HG02852 (cell line): ENCODE measurements at regions not wholly inside any gene's neighbourhood (a gene's known extent, or its start where the extent isn't known, plus 50 kb on each side); places are given as distances from the start of the nearest gene placed in this dataset.

ENCODE experiments used
- ATAC-seq: cut with Tn5 transposase; IDR thresholded peaks from one replicate; pipeline ENCODE4 v1.9.1; 2021; ENCODE audit warnings: mild to moderate bottlenecking, moderate library complexity; ENCODE audit not compliant: unreplicated experiment

- no peak for ATAC-seq
Observed at GRCh38 chr18:53756610-53756972, 467.9 kb downstream of the MBD2 start.

- ATAC-seq, result no peak
Observed at GRCh38 chr18:53755914-53756609, 468.4 kb downstream of the MBD2 start.

GRCh38 chr18:53754154-53754553, 470.3 kb downstream of the MBD2 start:
- ATAC-seq, result no peak

GRCh38 chr18:53753601-53754000, 470.9 kb downstream of the MBD2 start:
- no peak for ATAC-seq

GRCh38 chr18:53752781-53753367, 471.6 kb downstream of the MBD2 start:
- no peak for ATAC-seq

DNA sequence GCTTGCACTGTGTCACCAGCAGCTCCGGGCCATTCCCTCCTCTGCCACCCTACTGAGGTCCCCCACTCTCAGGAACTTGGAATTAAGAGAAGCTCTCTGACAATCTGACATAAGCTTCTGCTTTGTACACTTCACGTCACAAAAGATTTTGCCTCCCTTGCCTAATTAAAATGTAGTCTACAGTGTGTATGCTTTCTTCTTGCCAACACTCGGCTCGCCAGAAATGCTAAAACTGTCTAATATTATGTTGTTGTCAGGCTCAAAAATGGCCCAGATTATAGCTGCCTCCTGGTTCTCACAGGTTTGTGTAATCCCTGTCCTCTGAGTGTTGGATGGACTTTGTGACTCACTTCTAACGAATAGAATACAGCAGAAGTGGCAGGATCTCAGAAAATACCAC, 474.7 kb downstream of the MBD2 start:
- no peak for ATAC-seq

DNA sequence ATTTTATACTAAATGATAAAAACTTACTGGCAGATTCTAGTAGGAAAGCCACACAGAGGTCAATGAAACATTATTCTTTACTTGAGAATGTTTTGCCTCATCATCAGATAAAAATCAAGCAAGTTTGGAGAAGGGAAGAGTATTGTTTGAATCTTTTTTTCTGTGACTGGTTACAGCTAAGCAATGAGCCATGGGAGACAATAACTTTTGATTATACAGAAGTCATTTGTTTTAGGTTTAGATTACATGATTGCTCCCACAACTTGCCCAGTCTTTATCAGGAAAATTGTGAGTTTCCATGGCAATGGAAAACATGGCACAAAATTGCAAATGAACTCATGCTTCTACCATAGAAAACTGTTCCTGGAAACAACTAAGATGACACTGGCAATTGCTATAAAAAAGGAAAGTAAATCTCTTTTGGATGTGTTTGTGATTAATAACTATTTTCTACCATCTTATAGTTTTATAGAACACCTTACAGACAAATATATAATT, 476.8 kb downstream of the MBD2 start:
- no peak for ATAC-seq

DNA sequence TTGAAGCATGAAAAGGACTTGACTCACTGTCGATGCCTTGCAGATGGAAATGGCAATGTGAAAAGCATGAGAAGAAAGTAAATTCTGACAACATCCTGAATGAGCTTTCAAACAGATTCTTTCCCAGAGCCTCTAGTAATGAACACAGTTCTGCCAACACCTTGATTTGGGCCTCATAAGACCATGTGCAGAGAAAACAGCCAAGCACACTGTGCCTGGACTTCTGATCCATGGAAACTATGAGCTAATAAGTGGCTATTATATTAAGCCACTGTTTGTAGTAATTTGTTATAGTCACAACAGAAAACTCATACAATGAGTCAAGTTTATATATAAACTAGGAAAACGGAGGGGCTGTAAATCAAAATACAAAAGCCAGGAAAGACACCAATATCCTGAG, 477.3 kb downstream of the MBD2 start:
- no peak for ATAC-seq

DNA sequence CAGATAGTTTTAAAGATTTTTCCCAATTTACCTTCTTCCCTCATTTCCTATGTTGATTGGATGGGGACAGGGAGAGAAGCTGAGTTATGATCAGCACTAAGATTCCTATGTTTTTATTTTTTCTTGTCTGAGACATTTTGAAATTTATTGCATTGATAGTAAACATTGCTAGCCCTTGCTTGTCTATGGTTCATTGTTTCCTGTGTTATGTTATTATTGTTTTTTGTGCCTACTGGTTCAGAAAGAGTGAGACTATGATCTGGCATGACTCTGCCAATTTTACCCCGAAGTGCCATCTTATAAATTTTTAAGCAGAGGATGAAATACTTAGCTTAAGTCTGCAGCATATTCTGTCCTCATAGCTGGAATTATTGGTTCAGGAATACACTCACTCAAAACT, 478.5 kb downstream of the MBD2 start:
- no peak for ATAC-seq

DNA sequence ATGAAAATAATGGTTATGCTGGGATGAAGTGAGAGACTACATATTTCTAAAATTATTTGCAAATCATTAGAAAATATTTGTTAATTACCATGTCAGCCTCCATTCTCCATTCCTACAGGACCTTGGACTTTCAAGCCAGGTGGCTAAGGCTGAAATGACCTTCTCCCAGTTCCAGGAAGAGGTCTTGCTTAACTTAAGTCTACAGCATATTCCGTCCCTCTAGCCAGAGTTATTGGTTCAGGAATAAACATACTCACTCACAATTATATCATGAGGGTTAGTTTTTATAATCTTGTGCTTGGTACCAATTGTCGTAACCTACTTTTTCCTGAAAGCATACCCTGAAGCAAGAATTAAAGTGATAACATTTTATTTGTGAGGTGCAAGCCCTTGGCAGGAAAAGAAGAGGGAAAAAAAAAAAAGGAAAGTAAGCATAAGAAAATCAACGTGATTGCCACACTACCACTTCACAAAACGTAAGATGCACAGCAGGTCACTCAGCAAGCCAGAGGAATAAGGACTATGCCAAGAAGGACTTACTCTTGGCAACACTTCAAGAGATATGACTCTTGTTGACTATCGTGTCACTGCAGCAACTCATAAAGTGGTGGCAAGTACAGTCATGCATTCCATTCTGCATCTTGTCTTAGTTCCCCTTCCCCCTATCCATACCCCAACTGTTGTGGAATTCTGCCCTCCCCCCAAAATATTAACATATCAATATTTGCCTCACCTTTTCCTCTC, 479.1 kb downstream of the MBD2 start:
- no peak for ATAC-seq

- ATAC-seq, result no peak
Observed at GRCh38 chr18:53739700-53740099, 484.8 kb downstream of the MBD2 start.

DNA sequence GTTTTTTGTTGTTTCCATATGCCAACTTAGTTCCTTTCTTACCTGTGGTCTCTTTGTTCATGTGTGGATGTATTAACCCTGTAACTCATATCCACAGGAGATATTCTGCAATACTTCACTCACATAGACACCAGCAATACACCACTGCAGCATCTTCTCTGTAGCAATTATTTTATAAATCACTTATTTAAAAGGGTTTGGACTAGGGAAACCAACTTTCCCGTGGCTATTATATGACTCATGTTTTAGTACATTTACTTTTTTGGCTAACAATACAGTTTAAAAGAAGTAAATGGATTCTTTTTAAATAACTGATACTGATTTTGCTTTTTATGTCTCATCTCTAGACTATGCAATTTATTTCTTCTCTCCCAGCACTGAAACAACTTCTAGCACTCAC, 488.9 kb downstream of the MBD2 start:
- no peak for ATAC-seq

GRCh38 chr18:53715243-53715853, 509.1 kb downstream of the MBD2 start:
- no peak for ATAC-seq

DNA sequence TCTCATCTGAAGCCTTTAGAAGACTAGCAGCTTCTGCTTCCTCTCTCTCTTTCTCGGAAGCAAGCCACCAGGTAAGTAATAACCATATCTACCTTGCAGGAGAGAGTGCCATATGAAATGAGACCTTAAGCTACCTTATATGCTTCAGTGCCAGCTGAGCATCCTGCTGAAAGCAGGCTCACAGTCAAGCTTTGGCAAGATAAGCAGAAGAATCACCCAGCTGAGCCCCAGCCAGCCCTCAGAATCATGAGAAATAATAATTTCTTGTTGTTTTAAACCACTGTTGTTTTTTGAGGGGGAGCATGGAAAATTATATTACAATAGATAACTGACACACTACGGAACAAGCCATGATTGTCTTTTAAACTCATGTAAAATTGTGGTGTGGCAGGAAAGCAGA, 514.4 kb downstream of the MBD2 start:
- no peak for ATAC-seq

- ATAC-seq, result no peak
Observed at GRCh38 chr18:53702480-53702879, 522.0 kb downstream of the MBD2 start.

GRCh38 chr18:53701697-53702096, 522.8 kb downstream of the MBD2 start:
- ATAC-seq, result no peak

DNA sequence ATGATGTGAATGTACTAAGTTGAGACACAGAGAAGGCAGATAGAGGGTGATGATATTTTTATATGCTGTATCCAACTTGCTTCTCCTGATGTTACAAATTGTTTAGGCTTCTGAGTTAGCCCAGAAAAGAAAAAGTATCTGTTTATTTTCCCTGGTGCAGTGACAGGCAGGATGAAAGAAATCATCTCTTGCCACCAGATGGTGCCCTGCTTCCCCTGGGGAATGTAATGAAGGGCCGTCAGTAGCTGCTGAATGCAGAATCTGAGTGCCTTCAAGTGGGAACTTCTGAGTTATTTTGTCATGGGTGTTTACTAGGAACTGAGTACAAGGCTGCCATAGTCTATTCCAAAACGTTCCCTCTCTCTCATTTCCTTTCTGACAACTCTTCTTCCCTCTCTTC, 525.6 kb downstream of the MBD2 start:
- ATAC-seq, result peak; percentile 65

DNA sequence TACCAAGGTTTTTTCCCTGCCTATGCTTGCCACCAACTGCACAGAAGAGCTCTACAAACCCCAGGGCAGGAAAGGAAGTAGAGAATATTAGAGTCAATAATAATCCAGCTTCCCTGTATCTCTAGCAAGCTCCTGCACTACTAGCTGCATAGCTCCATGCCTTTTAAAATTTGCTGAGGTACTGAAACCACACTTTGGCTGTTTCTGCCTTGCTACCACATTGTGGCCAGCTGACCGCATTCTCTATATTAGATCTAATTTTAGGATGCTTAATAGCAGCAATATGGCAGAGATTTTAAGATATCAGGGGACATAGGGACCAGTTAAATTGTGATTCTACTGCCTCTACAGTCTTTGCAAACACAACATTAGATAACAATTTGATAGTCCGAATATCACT, 534.6 kb downstream of the MBD2 start:
- no peak for ATAC-seq

DNA sequence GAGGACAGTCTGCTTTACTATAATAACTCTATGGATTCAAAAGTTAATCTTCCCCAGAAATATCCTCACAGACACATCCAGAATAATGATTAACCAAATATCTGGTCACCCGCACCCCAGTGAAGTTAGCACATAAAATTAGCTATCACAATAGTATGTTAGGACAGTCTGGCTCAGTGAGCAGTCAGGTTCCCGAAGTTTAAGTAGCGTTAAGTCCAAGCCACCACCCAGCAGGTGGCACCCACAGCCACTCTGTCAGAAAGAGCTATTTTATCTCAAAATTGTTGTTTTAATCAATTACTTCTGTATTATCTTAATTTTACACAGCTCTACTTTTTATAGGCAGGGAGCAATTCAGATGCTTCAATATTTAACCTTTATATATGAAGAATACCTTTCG, 537.5 kb downstream of the MBD2 start:
- no peak for ATAC-seq

DNA sequence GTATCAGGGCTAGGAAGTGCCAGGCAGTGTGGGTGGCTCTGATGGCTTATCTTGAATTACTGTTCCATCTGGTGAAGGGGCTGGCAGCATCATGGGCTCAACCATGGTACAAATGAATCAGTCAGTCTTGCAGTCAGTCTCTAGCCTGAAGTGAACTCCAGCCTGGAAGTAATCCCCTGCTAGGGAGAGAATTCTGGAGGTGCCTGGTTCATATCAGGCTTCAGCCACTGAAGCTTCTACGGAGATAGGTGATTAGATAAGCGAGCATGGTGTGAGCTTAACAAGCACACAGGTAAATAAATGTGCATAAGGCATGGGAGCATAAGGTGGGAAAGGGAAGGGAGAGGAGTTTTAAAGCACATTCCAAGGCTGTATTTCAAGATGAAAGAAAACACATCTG, 541.7 kb downstream of the MBD2 start:
- no peak for ATAC-seq

GRCh38 chr18:53677480-53677879, 547.0 kb downstream of the MBD2 start:
- ATAC-seq, result no peak

DNA sequence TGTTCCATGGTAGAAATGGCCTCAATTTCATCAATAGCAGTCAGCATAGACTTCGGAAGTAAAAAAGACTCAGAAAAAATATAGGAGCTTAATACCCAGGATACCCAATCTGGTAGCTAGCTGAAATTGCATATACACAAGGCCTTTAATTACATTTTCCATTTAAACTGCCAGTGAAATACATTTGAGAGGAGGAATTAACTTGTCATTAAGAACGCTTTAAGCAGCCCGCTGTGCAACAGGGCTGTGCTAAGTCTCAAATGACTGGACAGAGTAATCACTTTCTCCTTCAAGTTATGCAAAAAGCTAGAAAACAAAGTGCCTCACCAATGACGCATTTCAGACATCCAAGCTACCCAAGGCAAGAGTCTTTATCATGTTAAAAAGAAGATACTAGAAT, 558.8 kb downstream of the MBD2 start:
- ATAC-seq, result no peak
